Activated T-helper 1 cell treated with Interleukin-2 at 50 U/mL for 16 hours (primary cell): ENCODE measurements at regions not wholly inside any gene's neighbourhood (a gene's known extent, or its start where the extent isn't known, plus 50 kb on each side); places are given as distances from the start of the nearest gene placed in this dataset.

Experiments used
- DNase-seq: peaks from one replicate; pipeline ENCODE4 v3.0.0-alpha.2; 2020; ENCODE audit warnings: low read depth

DNA sequence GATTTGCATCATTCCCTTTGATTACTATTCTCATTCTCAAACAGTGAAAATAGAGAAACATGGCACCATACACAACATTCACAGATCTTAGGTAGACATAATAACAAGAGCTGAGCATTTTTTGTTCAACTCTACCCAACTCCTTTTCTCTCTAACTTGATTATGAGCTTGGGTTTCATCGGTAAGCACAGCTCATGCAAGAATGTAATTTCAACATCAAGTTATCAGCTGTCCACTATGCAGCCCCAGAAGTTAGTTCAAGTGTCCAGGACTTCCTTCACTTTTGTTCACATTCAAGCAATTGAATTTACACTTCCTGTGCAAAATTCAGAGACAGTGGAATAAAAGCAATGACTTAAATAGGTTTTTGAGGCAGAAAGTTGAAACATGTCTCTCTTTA lies 297.7 kb upstream of the SASH1 start:
- no peak for DNase-seq

DNA sequence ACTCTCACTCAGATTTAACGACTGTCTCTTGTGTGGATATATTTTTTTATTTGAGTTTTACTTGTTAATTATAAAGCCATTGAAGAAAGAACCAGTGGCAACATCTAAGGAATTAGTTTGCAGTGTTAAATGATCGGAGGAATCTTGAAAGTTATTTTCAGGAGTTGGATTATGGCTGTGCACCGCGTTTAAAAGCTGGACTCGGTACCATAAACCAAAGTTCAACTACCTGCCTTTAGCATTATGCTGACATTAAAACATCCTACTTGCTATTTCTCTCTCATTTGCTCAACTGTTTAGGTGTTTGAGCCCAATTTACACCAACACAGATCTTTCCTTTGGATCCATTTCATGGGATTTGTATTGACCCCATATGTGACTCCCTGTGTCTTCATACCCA lies 289.4 kb upstream of the SASH1 start:
- no peak for DNase-seq

DNA sequence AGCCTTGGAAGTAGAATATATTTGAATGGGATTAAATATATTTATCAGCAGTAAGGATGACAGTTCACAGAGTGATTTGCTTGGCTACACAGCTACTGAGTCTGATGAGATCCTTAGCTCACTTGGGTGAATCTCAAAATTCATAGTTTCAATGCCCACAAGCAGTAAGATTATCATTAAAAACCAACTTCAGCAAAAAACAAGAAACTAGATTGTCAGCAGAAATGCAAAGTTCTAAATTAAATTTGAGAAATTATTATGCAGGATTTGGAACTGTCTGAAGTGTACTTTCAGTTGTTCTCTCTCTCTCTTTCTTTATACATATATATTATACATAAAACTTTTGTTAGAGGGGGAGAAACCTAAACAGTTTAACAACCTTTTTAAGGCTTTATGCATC lies 288.8 kb upstream of the SASH1 start:
- DNase-seq: no peak

DNA sequence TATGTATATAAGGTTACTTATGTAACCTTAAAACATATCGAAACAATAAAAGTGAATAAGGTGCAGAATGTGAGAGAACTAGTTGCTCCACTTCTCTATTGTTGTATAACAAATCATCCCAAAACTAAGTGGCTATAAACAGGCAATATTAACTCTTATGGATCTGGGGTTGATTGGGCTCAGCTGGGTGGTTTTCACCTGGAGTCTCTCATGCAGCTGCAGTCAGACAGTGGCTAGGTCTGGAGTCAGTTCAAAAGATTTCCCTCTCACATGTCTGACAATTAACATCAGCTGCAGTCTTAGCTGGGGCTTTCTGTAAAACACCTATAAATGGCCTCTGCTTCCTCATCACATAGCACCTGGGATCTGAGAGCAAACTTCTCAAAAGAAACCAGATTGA lies 288.4 kb upstream of the SASH1 start:
- DNase-seq: no peak

DNA sequence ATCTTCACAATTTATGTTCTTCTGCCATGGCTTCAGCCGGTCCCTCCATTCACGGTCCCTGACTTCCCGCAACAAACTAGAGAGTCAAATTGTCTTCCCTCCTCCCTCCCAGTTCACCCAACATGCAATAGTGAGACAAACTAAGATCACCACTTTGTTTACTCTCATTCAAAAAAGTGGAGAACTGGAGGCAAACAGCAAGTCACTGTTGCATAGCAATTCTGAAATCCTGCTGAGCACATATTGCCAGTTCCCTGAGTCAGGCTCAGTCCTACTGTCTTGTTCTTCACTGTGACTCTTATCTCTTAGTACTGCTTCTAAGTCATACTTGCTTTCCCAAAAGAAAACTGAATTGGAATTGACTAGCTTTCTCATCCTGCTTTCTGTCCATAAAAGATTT lies 287.2 kb upstream of the SASH1 start:
- no peak for DNase-seq

DNA sequence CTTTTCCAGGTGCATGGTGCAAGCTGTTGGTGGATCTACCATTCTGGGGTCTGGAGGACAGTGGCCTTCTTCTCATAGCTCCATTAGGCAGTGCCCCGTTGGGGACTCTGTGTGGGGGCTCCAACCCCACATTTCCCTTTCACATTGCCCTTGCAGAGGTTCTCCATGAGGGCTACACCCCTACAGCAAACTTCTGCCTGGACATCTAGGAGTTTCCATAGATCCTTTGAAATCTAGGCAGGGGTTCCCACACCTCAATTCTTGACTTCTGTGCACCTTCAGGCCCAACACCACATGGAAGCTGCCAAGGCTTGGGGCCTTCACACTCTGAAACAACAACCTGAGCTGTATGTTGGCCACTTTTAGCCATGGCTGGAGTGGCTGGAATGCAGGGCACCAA lies 282.8 kb upstream of the SASH1 start:
- DNase-seq: no peak

DNA sequence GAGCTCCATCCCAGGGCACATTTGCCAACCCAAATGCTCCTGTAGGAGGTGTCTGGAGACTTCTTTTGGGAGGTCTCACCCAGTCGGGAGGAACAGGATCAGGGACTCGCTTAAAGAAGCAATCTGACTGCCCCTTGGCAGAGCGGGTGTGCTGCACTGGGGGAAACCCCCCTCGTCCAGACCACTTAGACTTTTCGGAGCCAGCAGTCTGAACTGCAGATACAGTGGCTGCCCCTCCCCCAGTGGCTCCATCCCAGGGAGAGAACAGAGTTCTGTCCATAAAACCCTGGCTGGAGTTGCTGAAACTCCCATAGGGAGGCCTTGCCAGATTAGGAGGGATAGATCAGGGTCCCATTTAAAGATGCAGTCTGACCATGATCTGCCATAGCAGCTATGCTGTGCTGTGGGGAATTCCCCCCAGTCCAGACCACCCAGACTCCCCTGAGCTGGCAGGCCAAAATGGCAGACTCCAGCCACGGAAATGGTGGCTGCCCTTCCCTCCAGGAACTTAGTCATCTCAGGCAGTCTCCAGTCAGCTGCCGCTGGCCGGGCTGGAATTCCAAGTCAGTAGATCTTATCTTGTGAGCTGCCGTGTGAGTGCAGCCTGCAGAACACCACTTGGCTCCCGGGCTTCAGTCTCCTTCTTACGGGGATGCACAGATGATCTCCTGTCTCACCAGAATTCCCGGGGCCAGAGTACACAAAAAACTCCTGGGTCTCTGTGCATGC lies 278.1 kb upstream of the SASH1 start:
- no peak for DNase-seq

DNA sequence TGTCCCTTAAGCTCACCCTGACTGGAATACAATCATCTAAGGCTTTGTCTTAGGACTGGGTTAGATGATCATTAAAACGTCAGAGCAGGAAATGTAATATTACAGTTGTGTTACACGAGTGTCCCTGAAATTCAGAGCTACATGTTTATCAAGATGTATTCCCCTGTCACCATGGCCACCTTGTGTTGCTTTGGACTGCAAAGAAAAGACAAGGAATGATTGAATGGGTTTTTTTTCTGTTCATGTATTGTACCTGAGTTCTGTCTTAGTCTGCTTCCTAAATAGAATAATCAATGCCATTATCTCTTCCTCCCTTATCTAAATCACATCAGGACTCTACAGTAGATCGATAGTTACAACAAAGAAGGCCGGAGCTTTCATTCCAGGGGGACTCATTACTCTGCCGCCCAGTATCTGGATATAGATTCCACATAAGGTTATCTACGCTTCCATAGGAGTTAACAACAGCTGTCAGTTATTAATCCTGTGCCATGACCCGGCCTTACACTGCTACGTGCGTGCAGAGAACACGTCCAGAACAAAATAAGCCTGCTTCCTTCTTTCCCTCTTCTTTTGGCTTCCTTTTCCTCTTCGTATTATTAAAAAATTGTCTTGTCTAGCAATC lies 274.1 kb upstream of the SASH1 start:
- DNase-seq: no peak

DNA sequence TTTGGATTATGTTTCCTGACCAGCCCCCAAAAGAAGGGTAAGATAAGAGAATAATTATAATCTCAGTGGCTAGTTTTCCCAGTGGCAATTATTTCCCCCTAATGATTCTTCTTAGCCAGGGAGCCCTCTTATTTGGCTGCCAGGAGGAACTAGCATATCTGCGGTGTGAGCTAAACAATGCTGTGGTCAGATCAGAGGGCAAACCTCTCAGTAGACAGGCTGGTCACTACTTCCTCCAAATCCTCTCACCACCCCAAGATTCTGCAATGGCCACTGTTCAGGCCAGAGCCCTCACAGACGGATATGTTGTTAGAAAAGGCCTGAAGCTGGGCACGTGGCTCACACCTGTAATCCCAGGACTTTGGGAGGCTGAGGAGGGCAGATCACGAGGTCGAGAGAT lies 273.4 kb upstream of the SASH1 start:
- DNase-seq: no peak

DNA sequence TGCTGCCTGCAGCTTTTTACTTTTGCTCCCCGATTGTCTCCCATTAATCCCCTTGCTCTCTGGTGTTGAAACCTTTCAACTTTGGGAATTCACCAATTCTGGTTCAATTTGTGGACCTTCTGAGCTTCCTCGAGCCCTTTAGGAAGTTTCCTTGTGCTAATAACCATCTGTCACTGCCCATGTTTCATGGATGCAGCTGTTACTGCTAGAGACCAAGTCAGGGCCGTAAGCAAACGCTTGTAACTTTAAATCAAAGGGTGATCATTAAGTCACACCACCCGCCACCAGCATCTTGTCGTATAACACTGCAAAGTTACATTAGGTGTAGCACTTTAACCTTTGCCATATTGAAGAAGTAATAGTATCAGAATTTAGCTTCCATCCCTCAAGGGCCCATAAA lies 268.3 kb upstream of the SASH1 start:
- no peak for DNase-seq

DNA sequence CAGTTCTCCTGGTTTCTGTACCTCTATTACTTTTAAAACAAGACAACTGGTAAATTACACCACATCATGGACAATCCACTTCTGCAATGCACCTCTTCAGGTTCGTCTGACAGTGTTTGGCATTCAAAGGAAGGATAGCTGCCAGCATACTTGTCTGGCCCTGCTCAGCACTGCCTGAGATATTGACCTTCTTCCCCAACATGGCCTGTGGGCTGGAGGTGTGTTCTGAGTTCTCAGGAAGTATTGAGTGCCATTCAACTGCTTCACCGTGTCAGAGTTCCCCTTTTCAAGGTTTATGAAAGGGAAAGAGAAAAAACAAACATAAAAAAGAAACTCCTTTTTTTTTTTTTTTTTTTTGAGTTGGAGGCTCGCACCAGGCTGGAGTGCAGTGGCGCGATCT lies 267.9 kb upstream of the SASH1 start:
- DNase-seq: no peak

DNA sequence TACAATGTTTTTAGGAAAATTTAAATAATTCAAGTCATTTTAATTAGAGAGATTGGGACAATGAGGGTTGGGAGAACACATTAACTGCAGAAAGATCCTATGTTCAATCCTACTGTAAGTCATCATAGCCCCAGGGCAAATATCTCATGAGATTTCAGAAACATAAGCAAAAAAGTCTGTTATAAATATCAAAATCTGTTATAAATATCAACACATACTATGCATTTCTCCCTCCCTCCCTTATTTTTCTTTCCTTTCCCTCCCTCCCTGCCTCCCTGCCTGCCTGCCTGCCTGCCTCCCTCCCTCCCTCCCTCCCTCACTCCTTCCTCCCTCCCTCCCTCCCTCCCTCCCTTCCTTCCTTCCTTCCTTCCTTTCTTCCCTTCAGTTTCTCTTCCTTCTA lies 267.3 kb upstream of the SASH1 start:
- no peak for DNase-seq

DNA sequence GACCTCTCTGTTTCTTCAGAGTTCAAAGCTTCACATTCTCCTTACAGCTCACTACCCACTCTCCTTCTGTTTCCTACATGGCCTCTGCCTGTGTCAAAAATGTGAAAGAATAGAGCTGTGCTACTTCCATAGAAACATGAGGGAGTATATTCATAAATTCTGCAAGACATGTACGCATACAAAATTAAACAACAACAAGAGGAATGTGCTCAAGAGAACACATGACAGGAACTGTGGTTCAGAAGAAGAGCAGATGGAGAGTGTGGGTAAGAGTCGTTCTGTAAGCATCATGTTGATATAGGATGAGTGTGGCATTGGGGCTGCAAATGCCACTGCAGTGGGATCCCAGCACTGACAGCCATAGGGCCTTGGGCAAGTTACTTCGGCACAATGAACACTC lies 266.6 kb upstream of the SASH1 start:
- no peak for DNase-seq

DNA sequence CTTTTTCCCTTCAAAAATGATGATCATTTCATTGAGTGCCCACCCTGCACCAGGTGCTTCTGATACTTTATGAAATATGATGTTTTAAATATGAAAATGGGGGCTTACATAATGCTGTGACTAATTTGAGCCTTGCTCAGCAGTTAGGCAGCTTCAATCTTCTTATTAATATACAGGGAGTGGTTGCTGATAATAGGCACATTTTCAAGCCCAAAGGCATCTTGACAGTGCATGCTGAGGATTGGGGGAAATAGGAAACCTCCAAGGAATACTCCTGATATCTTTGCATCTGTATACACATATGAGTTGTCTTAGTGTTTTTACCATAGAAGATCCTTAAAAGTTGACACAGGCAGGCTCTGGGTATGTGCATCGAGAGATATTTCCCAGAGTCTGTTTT lies 262.3 kb upstream of the SASH1 start:
- no peak for DNase-seq

DNA sequence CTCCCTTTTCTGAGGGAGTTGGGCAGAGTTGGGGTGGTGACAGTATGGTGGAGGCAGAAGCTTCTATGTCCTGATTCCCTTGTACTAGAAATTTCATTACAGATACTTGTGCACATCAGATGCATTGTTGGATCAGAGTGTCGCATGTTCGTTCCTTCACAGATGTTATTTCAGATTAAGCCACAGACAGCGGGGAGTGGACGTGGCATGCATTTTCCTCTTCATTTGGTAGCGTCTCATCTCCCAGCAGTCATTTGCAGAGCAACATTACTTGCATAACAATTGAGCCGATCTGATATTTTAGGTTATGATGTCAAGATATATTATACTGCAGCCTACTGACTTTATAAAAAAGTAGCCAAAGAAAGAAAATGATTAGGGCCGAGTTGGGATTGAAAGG lies 261.6 kb upstream of the SASH1 start:
- no peak for DNase-seq

DNA sequence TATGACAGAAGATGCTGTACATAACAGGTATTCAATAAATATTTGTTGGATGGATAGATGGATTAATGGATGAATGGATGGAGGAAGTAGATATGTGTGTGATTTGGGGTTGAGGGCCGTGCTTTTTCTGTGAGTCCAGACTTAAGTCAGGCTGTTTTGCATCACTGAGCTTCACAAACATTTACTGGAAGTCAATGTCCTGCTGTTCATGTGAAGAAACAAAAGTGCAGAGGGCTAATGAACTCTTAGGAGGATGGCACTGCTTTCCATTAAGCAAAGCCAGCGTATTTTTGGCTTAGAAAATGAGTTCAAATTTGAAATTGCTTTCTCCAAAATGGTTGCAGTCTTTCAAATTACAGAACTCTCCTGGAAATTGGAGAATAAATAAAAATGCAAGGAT lies 260.6 kb upstream of the SASH1 start:
- no peak for DNase-seq

DNA sequence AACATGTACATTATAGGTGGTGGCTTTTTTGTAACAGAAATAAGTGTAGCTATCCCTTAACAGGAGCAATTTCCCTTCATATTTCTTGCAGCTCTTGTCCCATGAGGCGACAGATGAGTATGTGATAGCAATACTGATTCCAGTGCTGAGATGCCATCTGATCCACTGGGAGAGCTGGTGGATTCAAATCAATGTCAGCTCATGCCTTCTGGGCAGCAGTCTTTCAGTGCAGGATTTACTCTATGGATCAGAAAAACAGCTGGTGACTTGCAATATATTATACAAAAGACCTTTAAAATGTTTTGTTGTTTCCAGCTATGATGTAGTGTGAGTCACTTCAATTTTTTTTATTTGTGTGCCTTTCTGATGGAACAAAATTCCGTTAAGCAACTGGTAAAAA lies 259.9 kb upstream of the SASH1 start:
- DNase-seq: no peak

DNA sequence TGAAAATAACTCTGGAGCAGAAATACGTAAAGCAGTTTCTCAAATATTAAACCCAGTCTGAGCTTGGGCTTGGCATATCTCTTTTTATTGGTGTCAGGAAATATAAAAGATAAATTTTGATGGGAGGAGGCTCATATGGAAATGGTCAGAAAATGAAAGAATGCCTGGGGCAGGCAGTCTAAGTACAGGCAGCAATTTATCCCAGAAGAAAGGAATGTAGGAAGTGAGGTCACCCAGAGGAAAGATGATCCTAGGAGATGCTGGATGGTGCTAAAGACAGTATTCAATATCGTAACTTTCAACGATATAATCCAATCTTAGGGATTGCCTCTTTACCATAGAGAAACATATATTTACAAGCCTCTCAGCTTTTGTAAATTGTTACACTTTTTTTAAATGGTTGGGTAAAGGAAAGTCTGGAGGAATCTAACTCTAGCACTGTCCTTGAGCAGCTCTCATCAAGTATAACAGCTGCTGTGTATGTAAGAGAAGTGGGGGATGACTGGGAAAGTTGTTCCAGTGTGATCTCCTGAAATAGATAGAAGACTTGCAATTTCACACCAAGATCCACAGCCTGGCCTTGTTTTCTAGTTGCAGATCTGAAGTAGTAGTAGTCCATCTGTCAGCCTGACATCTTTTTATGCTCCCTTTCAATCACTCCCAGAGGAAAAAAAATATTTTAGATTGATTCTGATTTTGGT lies 256.9 kb upstream of the SASH1 start:
- DNase-seq: no peak

DNA sequence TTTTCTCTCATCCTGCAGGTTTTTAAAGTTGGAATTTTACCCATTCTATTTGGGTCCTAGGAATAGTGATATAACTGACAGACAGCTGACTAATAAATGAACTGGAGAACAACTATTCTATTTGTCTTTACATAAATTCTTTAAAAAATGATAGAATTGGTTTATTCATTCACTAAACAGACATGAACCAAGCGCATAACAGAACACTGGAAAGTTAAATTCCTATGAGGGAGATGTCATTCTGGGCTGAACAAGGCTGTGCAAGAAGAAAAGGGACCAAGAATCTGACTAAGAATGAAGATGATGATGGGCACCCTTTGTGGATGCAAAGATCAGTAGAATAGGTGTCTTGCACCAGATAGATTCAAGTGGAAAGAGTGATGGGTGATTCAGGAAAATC lies 256.3 kb upstream of the SASH1 start:
- DNase-seq: no peak

DNA sequence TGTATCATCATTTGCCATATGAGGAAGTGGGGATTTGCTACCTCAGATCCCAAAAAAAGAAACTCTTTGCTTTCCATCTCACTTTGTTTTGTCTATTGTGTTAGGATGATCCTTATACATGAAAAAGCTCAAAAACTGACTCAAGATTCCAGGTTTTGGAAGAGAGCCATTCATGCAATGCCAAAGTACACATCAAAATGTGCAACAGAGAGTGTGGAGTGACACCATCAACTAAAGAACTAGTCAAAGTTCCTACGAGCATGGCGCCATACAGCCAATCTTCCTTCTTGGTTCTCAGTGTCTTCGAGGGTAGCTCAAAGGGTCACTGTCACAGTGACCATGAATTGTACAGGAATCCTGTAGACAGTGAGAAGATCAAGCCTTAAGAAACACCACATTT lies 255.8 kb upstream of the SASH1 start:
- no peak for DNase-seq

DNA sequence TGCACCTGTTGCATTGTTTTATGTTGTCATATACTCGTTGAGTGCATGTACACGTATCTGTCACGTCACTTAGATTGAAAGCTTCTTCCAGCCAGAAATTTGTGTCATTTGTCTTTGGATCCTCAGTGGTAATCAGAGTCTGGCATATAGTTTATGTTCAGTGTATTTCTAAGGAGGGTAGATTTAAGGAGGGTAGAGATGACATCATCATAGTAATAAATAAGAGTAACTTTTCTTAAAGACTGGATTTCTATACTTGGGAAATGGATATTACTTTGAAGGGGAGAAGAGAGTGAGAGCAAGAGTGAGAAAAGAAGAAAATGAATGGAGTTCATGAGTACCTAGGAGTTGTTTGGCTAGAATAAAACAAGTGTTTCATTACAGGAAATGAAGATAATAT lies 255.0 kb upstream of the SASH1 start:
- no peak for DNase-seq

DNA sequence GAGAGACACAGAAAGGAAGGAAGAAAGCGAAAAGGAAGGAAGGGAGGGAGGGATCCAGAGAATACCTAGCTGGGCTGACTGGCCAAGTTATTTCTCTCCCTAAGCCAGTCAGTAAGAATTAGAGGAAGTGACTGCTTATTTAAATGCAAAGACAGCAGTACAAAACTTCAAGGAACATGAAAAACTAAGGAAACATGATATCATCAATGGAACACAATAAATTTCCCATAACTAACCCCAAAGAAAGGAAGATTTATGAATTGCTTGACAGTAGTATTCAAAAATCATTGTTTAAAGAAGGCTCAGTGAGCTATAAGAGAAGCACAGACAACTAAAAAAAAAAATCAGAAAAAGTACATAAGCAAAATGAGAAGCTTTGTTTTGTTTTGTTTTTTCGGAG lies 252.3 kb upstream of the SASH1 start:
- no peak for DNase-seq

DNA sequence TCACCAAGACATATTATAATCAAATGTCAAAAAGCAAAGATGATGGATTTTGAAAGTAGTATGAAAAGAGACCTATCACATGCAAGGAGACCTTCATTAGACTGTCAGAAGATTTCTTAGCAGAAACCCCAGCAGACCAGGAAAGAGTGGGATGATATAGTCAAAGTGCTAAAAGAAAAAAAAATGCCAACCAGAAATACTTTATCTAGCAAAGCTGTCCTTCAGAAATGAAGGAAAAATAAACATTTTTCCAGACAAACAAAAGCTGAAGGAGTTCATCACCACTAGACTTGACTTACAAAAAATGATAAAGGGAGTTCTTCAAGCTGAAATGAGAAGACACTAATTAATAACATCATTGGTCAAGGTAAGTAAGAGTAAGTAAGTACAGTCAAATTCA lies 251.2 kb upstream of the SASH1 start:
- DNase-seq: no peak

DNA sequence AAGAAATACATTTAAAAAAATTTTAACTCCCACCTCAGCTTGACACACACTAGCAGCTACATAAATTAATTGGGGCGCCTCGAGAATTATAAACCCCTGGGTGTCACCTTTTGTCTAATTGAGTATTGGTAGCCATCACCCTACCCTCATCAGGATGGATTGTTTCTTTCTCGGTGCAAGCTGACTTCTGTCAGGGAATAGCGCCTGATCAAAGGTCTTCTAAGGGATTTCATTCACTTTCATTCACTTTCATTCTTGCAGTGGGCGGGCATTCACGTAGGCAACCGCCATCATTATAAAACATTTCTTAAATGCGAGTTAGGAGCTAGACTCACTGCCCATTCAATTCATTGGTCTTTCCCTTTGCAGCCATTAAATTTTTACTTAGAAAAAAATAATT lies 239.2 kb upstream of the SASH1 start:
- DNase-seq: no peak
